ENCODE measurements at regions not wholly inside any gene's neighbourhood (a gene's known extent, or its start where the extent isn't known, plus 50 kb on each side); places are given as distances from the start of the nearest gene placed in this dataset.
"Not testable (repeated sequence)": the region's sequence is repeated elsewhere in the genome, so short reads cannot be mapped to it uniquely, and the experiment has no call there.

DNA sequence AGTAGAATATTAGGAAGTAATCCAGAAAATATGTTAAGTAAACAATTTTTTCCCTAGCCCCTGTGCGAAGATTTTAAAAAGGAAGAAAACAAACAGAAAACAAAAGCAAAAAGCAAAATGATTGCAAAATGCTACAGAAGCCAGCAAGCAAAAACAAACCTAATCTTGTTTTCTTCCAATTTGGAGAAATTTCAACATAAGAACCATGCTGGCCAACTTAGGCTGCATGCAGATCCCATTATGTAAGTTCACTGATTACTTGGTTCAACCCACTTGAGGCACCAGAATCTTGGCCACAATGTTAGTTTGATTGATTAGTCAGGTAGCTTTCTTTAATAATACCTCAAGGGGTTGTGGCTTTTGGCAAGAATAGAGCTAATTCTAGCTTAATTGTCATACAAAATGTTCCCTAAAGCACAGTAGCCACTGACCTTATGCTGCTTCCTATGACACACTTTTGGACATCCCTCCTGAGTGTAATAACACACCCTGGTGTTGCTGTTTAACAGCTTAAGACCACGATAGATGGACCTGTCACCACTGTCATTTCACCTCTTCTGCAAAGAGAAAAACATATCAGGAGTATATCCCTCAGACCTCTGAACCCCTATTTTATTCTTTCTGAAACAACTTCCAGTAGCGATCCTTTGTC, 2342.1 kb downstream of the PCDH7 start:
- DNase-seq, result no peak

DNA sequence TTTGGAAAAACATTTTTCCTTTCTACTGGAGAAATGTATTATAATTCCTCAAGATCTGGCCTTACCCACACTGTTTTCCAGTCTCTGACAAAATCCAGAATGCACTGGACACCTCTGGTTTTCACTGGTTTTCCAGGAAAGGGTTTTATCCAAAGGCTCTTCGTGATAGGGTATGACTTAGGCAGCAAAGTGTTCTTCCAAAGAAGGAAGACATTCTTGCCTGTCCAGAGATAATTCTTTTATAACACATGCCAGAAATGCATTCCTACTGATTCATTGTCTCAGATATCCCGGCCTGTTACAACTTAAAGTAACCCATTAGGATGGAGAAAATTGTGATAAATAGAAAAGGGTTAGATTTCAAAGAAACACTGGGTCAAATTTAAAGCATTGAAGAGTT, 2343.1 kb downstream of the PCDH7 start:
- no peak for DNase-seq

DNA sequence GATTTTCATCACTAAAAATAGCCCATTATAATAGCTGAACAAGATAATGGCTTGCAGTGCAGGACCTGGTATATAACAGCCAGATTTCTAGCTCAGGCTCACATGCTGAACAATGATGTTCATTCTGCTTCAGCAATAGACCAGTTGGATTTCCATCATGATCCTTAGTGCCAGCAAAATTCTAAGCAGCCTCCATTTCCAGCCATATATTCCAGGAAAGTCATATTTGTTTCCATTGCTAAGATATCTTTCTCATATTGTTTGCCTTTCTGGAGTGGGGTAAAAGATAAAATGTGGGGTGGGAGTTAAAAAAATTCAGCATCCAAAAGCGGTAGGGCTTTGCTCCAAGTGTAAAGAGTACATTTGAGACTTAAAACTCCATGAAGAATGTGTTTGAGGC, 2344.1 kb downstream of the PCDH7 start:
- no peak for DNase-seq

DNA sequence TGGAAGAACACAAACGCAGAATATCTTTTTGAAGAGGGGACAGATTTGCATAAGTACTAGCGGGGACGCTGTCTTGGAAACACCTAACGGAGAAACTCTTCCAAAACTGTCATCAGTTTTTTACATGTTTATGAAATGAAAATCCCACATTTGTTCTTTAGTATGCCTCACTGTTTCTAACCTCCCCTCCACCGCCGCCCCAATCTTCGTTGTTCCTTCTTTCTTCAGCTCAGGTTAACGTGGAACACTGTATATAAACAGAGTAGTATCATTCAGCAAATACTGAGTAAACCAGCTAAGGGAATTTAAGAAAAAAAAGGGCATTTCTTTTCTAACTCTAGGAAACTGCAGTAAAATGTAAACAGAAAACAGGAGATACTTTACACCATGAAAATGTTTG, 2345.6 kb downstream of the PCDH7 start:
- no peak for DNase-seq

DNA sequence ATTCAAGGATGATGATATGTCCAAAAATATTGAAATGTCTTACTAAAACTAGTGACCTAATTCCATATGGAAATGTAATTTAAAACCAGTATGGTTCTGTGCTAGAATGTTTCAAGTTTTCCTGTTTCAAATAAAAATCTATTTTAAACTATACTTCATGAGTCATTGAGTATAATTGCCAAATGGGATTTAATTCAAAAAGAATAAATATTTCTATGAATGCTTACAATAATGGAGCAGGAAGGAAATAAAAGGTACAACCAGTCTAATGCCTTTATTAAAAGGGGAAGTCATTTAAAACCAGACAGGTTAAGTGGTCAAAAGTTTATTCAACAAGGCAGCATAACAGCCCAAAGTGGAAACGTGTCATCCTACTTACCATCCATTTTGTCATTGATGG, 2347.1 kb downstream of the PCDH7 start:
- DNase-seq, result no peak

DNA sequence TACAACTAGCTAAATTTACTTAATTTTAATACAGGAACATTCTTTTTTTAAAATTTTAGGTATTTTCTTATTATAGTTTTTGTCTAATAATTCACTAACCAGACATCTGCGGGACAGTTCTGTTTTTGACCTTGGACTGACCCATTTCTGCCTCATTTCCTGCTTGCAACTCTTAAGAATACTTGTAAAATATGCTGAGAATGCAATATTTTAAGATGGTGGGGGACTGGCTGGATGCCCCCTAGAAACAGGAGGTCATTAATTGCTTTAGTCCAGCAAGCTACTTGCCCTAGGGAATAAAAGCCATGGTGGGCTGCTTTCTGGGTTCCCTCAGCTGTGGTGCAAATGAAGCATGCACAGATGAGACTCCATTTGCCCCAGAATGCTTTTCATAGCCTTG, 2348.4 kb downstream of the PCDH7 start:
- DNase-seq, result no peak

DNA sequence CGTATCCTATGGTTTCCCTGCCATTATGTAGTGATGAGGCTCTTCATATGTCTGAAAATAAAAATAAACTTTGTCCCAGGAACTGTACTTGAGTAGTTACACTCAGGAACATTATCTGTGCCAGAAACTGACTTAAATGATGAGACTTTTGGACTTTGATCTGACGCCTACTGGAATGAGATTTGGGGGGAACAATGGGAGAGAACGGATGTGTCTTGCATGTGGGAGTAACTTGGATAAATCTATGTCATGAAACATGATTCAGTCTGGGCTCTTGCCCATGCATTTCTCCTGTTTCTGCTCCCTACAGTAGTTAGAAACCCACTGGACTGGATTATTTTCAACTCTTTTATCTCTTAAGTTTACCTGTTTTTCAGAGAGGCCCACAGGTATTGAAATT, 2351.4 kb downstream of the PCDH7 start:
- no peak for DNase-seq

DNA sequence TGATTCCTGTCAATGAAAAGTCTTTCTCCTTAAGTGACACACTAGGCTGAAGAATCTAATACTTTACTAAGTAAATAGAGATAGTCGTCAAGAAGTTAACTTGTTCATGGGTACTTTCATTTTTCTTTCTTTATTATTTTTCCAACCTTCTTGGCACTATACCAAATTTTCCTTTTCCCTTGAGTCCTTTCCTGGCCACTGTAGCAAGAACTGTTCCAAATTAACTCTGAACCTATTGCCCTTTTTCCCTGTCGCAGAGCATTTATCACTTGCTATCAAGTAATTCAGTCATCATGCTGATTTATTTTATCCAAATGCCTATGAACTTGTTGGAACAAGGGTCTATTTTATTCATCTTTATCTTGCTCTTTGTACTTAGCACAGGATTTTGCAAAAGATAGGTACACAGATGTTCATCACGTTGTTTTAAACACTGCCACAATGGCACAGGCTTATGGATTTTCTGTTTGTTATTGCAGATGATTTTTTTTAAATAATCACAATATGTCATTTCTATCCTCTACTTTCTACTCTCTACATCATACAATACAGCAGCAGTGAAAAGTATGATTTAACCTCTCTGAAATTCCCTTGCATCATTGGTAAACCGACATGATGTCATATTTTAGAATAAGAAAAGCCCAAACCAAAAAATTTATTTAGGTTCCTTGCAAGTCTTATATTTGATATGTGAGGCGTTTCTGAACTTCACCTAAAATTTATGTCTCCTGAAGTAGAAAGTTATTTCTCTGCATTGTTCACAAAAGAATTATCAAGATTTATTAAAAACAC, 2352.3 kb downstream of the PCDH7 start:
- no peak for DNase-seq

DNA sequence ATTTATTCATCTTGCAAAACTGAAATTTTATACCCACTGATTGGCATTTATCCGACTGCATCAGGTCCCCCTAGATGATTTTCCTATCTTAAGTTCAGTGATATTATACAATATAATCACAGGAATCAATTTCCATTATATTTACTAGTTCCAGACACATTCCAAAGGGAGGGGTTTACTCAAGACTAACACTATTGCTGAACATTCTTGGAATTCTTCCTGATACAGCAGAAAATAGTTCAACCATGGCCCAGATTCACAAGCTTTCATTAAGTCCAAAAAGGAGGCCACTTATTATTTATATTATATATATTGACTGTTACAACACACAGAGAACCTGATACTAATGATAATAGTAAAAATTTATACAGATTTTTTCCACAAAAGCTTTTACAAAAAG, 2353.6 kb downstream of the PCDH7 start:
- DNase-seq, result no peak

DNA sequence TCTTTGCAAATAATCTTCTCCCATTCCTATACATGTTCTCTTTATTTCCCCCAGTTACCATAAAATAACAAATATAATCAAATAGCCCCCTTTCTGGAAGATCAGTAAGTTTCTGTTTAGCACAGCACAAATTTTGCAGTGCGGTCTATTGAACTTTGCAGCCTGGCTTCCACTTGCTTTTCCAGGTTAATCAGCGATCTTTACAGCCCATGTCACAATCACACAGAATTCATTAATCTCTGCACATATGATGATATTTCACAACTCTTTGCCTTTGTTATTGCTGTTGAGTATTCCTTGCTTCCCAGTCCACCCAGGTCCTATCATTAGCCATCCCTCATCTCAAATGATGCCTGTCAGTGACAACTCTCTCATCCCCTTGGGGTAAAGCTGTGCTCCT, 2358.0 kb downstream of the PCDH7 start:
- no peak for DNase-seq

DNA sequence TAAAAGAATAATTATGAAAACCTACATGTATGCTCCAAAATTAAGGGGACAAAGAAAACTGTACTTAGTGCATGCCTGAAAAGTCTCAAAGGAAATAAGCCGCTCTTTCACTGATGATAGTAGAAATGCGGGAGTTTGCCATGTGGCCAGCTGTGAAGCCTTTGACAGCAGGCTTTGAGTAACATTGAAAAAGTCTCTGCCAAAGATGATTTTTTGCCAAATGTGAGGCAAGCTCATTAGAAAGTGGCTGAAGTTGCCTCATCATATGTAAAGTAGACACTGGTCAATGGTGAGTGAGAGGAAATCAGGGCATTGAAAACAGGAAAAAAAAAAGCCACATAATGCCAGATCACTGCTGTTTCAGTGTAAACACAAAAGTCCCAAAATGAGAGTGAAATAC, 2360.1 kb downstream of the PCDH7 start:
- DNase-seq, result no peak

DNA sequence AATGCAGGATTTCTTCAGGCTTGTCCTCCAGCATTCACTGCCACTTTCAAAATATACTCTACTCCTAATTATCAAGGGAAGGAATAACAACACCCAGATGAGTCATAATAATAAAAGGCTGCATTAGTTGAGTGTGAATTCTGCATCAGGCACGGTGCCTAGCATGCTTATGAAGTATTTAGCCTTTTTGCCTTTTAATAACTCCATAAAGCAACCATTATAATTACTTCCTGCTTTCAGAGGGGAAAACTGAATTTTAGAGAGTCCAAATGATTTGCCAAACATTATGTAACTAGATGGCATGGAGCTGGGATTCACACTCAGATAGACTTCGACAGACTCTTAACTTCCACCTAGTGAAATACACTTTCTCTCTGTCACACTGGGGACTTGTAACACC, 2365.5 kb downstream of the PCDH7 start:
- no peak for DNase-seq

DNA sequence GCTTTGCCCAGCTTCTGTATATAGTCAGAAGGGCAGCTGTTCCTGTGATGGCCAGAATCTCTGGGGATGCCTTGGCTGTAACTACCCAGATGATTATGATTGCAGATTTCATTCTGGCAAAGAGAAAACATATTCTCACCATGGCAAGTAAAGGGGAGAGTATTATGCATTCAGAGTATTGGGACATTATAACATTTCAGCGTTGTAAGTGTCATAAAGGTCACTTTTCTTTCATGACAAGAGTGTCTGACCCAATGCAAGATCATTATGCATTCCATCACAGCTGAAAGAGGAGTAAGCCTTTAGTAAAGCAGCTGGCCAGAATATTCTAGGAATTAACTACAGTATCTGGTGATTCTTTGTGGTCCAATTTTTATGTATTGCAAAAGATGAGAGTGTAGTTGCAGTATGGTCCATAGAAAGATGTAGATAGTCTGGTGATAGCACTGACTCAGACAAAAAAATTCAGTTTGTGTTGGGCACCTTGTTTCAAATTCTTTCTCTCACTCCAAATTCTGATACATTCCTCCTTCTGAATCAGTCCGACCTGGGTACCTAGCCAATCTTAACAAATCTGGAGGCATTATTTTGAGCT, 2366.3 kb downstream of the PCDH7 start:
- no peak for DNase-seq

DNA sequence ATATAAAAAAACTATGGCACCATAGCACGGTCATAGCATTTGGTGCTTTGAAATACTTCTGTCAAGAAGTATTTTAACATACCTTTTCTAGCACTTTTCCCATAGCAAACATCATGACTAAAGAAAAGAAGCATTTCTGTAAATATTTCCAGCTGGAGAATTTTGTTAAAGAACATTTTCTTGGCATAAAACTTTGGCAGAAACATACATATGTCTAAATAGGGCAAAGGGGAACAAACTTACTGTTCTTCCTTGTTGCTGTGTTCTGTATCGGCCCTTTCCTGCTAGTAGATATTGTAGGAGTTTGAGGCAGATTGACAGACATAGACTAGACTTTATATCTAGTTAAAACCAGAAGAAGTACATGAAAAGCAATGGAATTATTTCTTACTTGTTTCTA, 2368.5 kb downstream of the PCDH7 start:
- no peak for DNase-seq

DNA sequence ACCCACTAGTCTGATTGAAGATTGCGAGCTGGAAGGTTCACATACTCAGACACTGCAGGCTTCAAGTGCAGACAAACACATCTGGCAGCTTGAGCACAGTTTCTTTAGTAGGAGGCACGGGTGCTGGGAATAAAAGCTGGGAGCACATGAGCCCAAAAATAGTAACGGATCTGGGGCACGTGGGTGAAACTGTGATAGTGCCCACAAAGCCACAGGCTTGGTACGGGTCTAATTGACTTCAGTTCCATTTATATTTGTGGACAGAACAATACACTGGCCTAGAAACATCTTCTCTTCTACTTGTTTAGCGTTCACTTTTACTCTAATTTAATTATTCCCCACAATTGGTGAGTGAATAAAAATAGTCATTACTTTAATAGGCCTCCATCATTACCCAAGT, 2370.7 kb downstream of the PCDH7 start:
- DNase-seq, result no peak

DNA sequence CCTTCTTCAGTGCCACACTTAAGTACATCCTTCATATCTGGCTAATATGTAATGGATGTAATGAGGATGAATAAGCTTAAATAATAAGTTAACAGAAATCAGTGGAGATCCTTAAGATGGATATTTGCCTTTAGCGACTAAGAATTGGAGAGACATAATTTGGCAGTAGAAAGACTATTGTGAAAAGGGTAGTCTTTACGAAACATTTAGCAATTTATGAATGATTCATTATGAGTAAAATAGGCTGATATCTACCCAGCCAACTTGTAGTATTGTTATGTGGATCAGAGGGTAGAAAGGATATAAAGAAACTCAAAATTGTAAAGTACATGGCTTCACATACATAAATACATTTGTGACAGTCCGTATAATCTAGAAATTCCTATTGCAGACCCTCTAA, 2371.8 kb downstream of the PCDH7 start:
- DNase-seq, result no peak

DNA sequence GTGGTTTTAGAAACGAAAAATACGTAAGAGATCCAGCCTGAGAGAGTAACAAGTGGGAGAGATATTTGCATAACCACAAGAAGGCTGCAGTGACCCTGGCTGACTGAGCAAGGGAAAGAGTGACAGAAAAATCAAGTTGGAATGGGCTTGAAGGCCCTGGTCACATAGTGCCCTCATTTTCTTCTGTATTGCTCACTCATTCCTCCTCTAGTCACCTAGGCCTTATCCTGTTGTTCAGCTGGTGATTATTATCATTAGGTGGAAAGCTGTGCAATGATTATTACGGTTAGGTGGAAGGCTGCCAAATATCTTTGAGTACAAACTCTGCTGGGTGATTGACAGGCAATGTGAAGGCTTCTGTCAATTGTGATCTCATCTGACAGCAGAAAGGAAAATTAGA, 2384.1 kb downstream of the PCDH7 start:
- DNase-seq, result no peak

DNA sequence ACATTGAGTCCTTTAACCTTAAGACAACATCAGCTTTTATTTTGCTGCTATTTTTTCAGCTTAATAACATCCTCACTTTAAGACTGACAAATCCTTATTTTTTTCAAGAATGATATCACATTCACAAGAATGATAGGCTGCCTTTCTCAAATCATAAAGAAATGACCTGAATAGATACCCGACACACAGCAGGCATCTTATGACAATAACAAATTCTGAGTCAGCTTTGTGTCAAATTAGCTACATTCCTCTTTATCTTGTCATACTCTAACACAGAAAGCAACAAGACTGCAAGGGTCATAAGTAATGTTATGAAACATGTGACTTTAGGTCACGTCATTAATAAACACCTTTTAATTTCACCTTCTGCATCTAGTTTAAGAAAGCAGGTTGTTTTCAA, 2387.6 kb downstream of the PCDH7 start:
- DNase-seq, result no peak

DNA sequence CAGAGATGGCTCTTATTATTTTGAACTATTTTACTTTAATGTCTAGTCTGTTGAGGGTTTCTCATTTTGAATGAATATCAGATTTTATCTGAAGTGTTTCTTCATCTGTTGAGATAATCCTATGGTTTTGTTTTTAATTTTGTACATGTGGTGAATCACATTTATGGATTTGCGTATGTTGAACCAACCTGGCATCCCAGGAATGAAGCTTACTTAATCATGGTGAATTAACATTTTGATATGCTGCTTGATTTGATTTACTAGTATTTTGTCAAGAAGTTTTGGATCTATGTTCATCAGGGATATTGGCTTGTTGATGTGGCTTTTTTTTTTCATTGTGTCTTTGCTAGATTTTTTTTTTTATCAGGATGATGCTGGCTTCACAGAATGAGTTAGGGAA, 2390.9 kb downstream of the PCDH7 start:
- DNase-seq, result no peak

DNA sequence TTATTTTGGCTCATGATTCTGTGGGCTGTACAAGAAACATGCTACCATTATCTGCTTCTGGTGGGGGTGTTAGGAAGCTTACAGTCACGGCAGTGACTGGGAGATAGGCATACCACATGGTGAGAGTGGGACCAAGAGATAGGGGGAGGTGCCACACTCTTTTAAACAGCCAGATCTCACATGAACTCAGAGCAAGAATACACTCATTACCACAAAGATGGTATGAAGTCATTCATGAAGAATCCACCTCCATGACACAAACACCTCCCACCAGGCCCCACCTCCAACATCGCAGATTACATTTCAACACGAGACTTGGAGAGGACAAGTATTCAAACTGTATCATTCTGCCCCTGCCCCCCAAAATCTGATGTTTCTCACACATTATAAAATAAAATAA, 2396.7 kb downstream of the PCDH7 start:
- DNase-seq, result no peak

DNA sequence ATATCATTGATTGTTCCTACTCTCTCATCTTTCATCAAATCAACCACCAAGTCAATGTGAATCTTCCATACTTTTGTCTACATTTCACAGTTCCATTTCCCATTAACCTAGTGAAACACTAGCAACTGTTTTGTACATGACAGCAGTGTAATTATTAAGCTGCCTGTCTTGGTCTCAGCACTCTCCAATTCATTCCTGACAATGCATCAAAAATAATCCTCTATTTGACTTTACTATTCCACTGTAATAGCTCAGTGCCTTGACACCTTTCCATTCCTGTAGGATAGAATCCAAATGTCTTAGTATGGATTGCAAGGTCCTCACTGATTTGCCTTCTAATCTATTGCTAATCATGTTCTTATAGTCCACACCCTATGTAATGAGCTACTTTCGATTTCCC, 2405.8 kb downstream of the PCDH7 start:
- no peak for DNase-seq

DNA sequence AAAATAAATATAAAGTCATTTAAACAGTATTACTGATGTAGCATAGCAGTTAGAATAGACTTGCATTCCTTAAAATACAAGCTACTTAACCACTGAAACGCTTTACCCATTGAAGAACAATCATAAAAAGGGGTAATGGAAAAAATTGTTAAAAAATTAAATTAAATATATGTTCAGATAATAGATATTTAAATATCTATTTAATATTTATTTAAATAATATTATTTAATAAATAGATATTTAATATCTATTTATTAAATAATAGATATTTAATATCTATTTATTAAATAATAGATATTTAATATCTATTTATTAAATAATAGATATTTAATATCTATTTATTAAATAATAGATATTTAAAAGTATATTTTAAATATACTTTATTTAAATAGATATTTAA, 2410.5 kb downstream of the PCDH7 start:
- not testable (repeated sequence) for DNase-seq

DNA sequence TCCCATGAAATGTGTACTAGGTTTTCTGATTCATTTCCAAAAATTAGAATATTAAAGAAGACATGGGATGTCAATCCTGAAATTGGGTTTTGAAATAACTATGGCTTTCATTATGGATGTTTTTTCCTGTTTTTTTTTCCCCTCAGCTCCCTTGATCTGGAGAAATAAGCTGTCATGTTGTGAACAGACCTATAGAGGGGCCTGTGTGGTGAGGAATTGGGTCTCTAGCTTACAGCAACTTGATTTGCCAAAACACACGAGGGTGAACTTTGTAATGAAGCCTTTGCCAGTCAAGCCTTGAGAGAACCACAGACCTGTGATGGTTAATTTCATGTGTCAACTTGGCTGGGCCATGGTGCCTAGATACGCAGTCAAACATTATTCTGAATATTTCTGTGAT, 2413.6 kb downstream of the PCDH7 start:
- no peak for DNase-seq

DNA sequence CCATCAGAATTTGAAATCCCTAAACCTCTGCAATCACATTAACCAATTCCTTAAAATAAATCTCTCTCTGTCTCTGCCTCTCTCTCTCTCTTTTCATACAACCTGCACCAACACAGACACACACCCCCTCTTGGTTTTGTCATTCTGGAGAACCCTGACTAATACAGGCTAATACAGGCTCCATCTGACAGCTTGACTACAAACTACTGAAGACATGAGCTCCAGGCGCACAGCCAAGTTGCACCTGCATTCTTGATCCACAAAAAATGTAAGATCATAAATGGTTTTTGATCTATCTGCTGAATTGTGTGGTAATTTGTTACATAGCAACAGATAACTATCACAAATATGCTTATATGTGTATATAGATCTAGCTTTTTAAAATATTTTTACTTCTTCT, 2414.2 kb downstream of the PCDH7 start:
- no peak for DNase-seq

Measured in NCI-H774 (cell line).